WTC11 (cell line): ENCODE measurements at regions not wholly inside any gene's neighbourhood (a gene's known extent, or its start where the extent isn't known, plus 50 kb on each side); places are given as distances from the start of the nearest gene placed in this dataset.

ENCODE experiments used
- ATAC-seq: fragments of 200-7000 bp; cut with Tn5 transposase; 2 replicates; pipeline ENCODE4 v1.10.0; 2021; ENCODE audit warnings: mild to moderate bottlenecking, moderate library complexity
- CTCF ChIA-PET: fragments of 300-600 bp; sonication (Branson Sonifier 250); formaldehyde crosslinking; loops from one replicate; lab custom pipeline; 2021; ENCODE audit warnings: antibody characterized with exemption; lab: Charles Lee
- POLR2A ChIA-PET: fragments of 350-600 bp; sonication (Branson Sonifier 250); formaldehyde crosslinking; loops from one replicate; lab custom pipeline; 2021; ENCODE audit warnings: antibody characterized with exemption; lab: Charles Lee
- DNase-seq: peaks from one replicate; pipeline ENCODE4 v3.0.0; 2021; ENCODE audit warnings: low spot score
- H3K27ac Mint-ChIP-seq: 2 replicates; pipeline ENCODE4 v1.8.0; 2021; ENCODE audit warnings: mixed read lengths
- H3K27me3 Mint-ChIP-seq: 2 replicates; pipeline ENCODE4 v1.8.0; 2021; ENCODE audit warnings: low read depth, mild to moderate bottlenecking, moderate library complexity, mixed read lengths
- H3K36me3 Mint-ChIP-seq: 2 replicates; pipeline ENCODE4 v1.8.0; 2021; ENCODE audit warnings: mixed read lengths
- H3K4me1 Mint-ChIP-seq: 2 replicates; pipeline ENCODE4 v1.8.0; 2022; ENCODE audit warnings: mixed read lengths
- H3K4me3 Mint-ChIP-seq: 2 replicates; pipeline ENCODE4 v1.8.0; 2021; ENCODE audit warnings: mild to moderate bottlenecking, moderate library complexity, mixed read lengths
- H3K9me3 Mint-ChIP-seq: 2 replicates; pipeline ENCODE4 v1.8.0; 2021; ENCODE audit warnings: mixed read lengths
- CREM ChIP-seq: sonication (generic); formaldehyde crosslinking; IDR thresholded peaks from 2 replicates; pipeline ENCODE4 v1.8.1; 2022; ENCODE audit warnings: mild to moderate bottlenecking, missing genetic modification reagents, moderate library complexity
- FOXK1 ChIP-seq: sonication (generic); formaldehyde crosslinking; IDR thresholded peaks from 2 replicates; pipeline ENCODE4 v1.8.0; 2022; ENCODE audit warnings: mild to moderate bottlenecking, moderate library complexity, missing genetic modification reagents
- JAZF1 ChIP-seq: fragments of 250-450 bp; sonication (Bioruptor Pico); IDR thresholded peaks from 2 replicates; pipeline ENCODE4 v1.9.0; 2021; ENCODE audit warnings: moderate library complexity, mild to moderate bottlenecking, inconsistent platforms
- NFATC4 ChIP-seq: fragments of 250-450 bp; sonication (Bioruptor Pico); IDR thresholded peaks from 2 replicates; pipeline ENCODE4 v1.9.0; 2021; ENCODE audit warnings: mild to moderate bottlenecking
- PREB ChIP-seq: sonication (generic); formaldehyde crosslinking; IDR thresholded peaks from 2 replicates; pipeline ENCODE4 v1.8.1; 2022; ENCODE audit warnings: mild to moderate bottlenecking, missing genetic modification reagents, moderate library complexity, borderline replicate concordance
- PRRX2 ChIP-seq: fragments of 250-450 bp; sonication (Bioruptor Pico); IDR thresholded peaks from 2 replicates; pipeline ENCODE4 v1.8.0; 2021; ENCODE audit warnings: mild to moderate bottlenecking
- SOX15 ChIP-seq: fragments of 250-450 bp; sonication (Bioruptor Pico); IDR thresholded peaks from 2 replicates; pipeline ENCODE4 v1.9.0; 2021; ENCODE audit warnings: mild to moderate bottlenecking
- ZNF138 ChIP-seq: sonication (generic); formaldehyde crosslinking; conservative IDR thresholded peaks from 2 replicates; pipeline ENCODE4 v1.8.1; 2022; ENCODE audit warnings: mild to moderate bottlenecking, moderate library complexity, missing genetic modification reagents
- ZNF396 ChIP-seq: fragments of 250-450 bp; sonication (Bioruptor Pico); IDR thresholded peaks from 2 replicates; pipeline ENCODE4 v1.8.0; 2021; ENCODE audit warnings: mild to moderate bottlenecking, moderate library complexity, borderline replicate concordance
- ZNF671 ChIP-seq: fragments of 250-450 bp; sonication (Bioruptor Pico); IDR thresholded peaks from 2 replicates; pipeline ENCODE4 v1.8.0; 2021; ENCODE audit warnings: mild to moderate bottlenecking
- TF ChIP-seq, protein P1 (sequence below): sonication (generic); formaldehyde crosslinking; IDR thresholded peaks from 2 replicates; pipeline ENCODE4 v1.8.1; 2022; ENCODE audit warnings: low read depth, missing genetic modification reagents, borderline replicate concordance
- TF ChIP-seq, protein P2 (sequence below): fragments of 250-450 bp; sonication (Bioruptor Pico); IDR thresholded peaks from 2 replicates; pipeline ENCODE4 v1.8.0; 2021; ENCODE audit warnings: mild to moderate bottlenecking
- TF ChIP-seq, protein P3 (sequence below): fragments of 250-450 bp; sonication (Bioruptor Pico); IDR thresholded peaks from 2 replicates; pipeline ENCODE4 v1.9.0; 2021; ENCODE audit warnings: mild to moderate bottlenecking

DNA sequence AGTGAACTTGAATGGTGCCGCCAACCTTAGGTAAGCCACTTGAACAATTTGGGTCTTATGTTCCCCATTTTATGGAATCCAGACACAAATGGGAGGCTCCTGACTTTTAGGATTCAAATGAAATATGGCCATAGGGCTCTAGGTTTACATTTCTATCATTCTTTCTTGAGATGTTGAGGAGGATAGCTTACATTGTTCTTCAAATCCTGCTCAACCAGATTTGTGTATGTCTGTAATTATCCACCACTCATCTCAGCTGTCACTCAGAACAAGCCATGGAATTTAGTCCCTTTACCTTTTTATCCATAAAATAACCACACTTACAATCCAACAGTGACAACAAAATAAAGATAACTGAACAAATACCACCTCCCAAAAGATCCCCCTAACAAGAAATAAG lies 682.9 kb upstream of the PTBP2 start (continued):
- TF ChIP-seq PREB (CRISPR knock-in tag): no peak
- TF ChIP-seq, protein P1, sequence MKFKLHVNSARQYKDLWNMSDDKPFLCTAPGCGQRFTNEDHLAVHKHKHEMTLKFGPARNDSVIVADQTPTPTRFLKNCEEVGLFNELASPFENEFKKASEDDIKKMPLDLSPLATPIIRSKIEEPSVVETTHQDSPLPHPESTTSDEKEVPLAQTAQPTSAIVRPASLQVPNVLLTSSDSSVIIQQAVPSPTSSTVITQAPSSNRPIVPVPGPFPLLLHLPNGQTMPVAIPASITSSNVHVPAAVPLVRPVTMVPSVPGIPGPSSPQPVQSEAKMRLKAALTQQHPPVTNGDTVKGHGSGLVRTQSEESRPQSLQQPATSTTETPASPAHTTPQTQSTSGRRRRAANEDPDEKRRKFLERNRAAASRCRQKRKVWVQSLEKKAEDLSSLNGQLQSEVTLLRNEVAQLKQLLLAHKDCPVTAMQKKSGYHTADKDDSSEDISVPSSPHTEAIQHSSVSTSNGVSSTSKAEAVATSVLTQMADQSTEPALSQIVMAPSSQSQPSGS (CRISPR knock-in tag): no peak
- TF ChIP-seq, all 79 proteins: peak for 0

DNA sequence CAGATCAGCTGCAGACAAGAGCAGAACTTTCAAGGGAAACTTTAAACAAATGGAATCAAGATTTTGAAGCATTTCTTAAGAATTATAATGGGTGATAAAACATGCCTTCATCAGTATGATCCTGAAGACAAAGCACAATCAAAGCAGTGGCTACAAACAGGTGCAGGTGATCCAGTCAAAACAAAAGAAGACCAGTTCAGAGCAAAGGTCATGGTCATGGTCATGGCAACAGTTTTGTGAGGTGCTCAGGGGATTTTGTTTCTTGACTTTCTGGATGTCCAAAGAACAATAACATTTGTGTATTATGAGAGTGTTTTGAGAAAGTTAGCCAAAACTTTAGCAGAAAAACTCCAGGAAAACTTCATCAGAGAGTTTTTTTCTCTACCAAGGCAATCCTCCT lies 681.7 kb upstream of the PTBP2 start:
- no peak for ATAC-seq
- Mint-ChIP-seq H3K27me3 (no peaks in the 10 kb centered on the region), H3K36me3 (peaks cover 5% of the 10 kb centered on the region; the same call in 1 of the 2 replicates), H3K27ac (no peak overlapping the region), H3K9me3 (peaks cover 21% of the 10 kb centered on the region), H3K4me3 (no peak overlapping the region), H3K4me1 (peaks cover 17% of the 10 kb centered on the region)
- POLR2A ChIA-PET: no interaction called here
- DNase-seq: no peak
- CTCF ChIA-PET: no interaction called here
- TF ChIP-seq PREB (CRISPR knock-in tag) (no peak), ZNF138 (CRISPR knock-in tag) (no peak), ZNF396 (CRISPR knock-in tag) (no peak), PRRX2 (CRISPR knock-in tag) (no peak), CREM (no peak), NFATC4 (CRISPR knock-in tag) (no peak), ZNF671 (CRISPR knock-in tag) (no peak)
- TF ChIP-seq, protein P2, sequence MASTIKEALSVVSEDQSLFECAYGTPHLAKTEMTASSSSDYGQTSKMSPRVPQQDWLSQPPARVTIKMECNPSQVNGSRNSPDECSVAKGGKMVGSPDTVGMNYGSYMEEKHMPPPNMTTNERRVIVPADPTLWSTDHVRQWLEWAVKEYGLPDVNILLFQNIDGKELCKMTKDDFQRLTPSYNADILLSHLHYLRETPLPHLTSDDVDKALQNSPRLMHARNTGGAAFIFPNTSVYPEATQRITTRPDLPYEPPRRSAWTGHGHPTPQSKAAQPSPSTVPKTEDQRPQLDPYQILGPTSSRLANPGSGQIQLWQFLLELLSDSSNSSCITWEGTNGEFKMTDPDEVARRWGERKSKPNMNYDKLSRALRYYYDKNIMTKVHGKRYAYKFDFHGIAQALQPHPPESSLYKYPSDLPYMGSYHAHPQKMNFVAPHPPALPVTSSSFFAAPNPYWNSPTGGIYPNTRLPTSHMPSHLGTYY (CRISPR knock-in tag): no peak

GRCh38 chr1:96041470-96041869 lies 680.1 kb upstream of the PTBP2 start:
- Mint-ChIP-seq H3K4me1 (peaks cover 7% of the 10 kb centered on the region), H3K9me3 (peaks cover 21% of the 10 kb centered on the region), H3K27me3 (no peaks in the 10 kb centered on the region), H3K36me3 (peaks cover 5% of the 10 kb centered on the region; the same call in 1 of the 2 replicates), H3K27ac (no peak overlapping the region), H3K4me3 (no peak overlapping the region)
- no peak for DNase-seq
- no peak for ATAC-seq
- CTCF ChIA-PET: no interaction called here
- TF ChIP-seq SOX15 (CRISPR knock-in tag) (no peak), JAZF1 (CRISPR knock-in tag) (no peak), FOXK1 (CRISPR knock-in tag) (no peak)
- TF ChIP-seq, protein P3, sequence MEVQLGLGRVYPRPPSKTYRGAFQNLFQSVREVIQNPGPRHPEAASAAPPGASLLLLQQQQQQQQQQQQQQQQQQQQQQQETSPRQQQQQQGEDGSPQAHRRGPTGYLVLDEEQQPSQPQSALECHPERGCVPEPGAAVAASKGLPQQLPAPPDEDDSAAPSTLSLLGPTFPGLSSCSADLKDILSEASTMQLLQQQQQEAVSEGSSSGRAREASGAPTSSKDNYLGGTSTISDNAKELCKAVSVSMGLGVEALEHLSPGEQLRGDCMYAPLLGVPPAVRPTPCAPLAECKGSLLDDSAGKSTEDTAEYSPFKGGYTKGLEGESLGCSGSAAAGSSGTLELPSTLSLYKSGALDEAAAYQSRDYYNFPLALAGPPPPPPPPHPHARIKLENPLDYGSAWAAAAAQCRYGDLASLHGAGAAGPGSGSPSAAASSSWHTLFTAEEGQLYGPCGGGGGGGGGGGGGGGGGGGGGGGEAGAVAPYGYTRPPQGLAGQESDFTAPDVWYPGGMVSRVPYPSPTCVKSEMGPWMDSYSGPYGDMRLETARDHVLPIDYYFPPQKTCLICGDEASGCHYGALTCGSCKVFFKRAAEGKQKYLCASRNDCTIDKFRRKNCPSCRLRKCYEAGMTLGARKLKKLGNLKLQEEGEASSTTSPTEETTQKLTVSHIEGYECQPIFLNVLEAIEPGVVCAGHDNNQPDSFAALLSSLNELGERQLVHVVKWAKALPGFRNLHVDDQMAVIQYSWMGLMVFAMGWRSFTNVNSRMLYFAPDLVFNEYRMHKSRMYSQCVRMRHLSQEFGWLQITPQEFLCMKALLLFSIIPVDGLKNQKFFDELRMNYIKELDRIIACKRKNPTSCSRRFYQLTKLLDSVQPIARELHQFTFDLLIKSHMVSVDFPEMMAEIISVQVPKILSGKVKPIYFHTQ: no peak
- POLR2A ChIA-PET: no interaction called here
